ENCODE measurements at regions not wholly inside any gene's neighbourhood (a gene's known extent, or its start where the extent isn't known, plus 50 kb on each side); places are given as distances from the start of the nearest gene placed in this dataset.

DNA sequence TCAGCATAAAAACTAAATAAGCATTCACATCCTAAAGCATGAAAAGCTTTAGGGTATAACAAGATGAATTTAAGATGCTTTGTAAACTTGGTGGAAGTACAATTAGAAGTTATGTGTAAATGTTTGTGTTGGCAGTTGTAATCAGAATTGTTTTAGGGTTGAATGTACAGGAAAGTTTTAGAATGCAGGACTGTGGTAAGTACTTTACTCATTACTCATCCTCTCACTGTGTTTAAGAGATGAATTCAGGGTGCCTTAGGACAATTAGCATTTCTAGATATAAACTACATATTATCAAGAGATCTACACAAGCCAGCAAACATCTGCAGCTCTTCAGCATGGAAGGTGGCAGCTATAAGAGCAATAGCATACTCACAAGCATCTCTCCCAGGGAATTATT is 77.5 kb upstream of the ELOVL6 start:
- H3K9ac ChIP-seq (ENCODE audit: insufficient read depth, low read depth, low read length): no peak overlapping the region
- no peak overlapping the region for H3K4me2 ChIP-seq (ENCODE audit: low read depth, low read length)
- in situ Hi-C loops (cut with HindIII; ENCODE audit: extremely low pct_ligation_motif_present, low pct_unique_long_range_greater_than_20kb): no loop called here
- H2AFZ ChIP-seq (ENCODE audit: low read length): no peak overlapping the region
- intact Hi-C loops (cut with micrococcal nuclease; ENCODE audit: unreplicated experiment): no loop called here
- POLR2A ChIA-PET: no interaction called here
- TF ChIP-seq ELF4 (CRISPR knock-in tag; IDR thresholded peaks at IDR 0.05; ENCODE audit: borderline replicate concordance): no peak
- TF ChIP-seq ZNF784 (CRISPR knock-in tag; IDR thresholded peaks at IDR 0.05; ENCODE audit: borderline replicate concordance): no peak
- TF ChIP-seq KMT2A (CRISPR knock-in tag; IDR thresholded peaks at IDR 0.05): no peak
- TF ChIP-seq ZNF335 (CRISPR knock-in tag; IDR thresholded peaks at IDR 0.05): no peak
- TF ChIP-seq ZNF234 (CRISPR knock-in tag; conservative IDR thresholded peaks at IDR 0.05): no peak
- TF ChIP-seq RAD21 (CRISPR knock-in tag; IDR thresholded peaks at IDR 0.05): no peak
- TF ChIP-seq HMG20B (CRISPR knock-in tag; conservative IDR thresholded peaks at IDR 0.05): no peak
- no peak for TF ChIP-seq ZNF652 (CRISPR knock-in tag; IDR thresholded peaks at IDR 0.05; ENCODE audit: borderline replicate concordance, low read depth)
- TF ChIP-seq E2F5 (CRISPR knock-in tag; conservative IDR thresholded peaks at IDR 0.05): no peak
- ATAC-seq (no peak), DNase-seq (ENCODE audit: low spot score) (no peak), FAIRE-seq (no peak)
- no TSS peak for BruUV-seq (replicated peaks)
- peaks cover 0 to 2% of the 10 kb centered on the region in 2 experiments; a peak in 1 of 5 replicates for H3K27me3 ChIP-seq (ENCODE audit: control insufficient read depth in 1 of 2, insufficient read depth in 2 of 2, low read length in 2 of 2)
- no peaks in the 10 kb centered on the region for H3K4me1 ChIP-seq (ENCODE audit: insufficient read depth, low read length)
- no peak overlapping the region for H3K27ac ChIP-seq (ENCODE audit: extremely low read length, insufficient read depth, low read length)
- no peaks in the 10 kb centered on the region for H3K9me3 ChIP-seq (ENCODE audit: low read length)
- CTCF ChIA-PET (ENCODE audit: low intra/inter-chr PET ratio, low total read pairs): no interaction called here
- no peaks in the 10 kb centered on the region for H3K36me3 ChIP-seq (replicated peaks in 1 of 2; ENCODE audit: control insufficient read depth in 1 of 2, insufficient read depth in 2 of 2, low read length in 2 of 2)
- H3K79me2 ChIP-seq (ENCODE audit: insufficient read depth, low read length): no peaks in the 10 kb centered on the region
- H3K4me3 ChIP-seq (replicated peaks in 1 of 3; ENCODE audit: insufficient read depth in 1 of 3, low read depth in 2 of 3, low read length in 3 of 3): no peak overlapping the region
- H4K20me1 ChIP-seq (ENCODE audit: insufficient read depth, low read length): no peaks in the 10 kb centered on the region

- in situ Hi-C loops (cut with HindIII; ENCODE audit: extremely low pct_ligation_motif_present, low pct_unique_long_range_greater_than_20kb) (no loop called here), intact Hi-C loops (cut with micrococcal nuclease; ENCODE audit: unreplicated experiment) (no loop called here)
- H3K9ac ChIP-seq (ENCODE audit: insufficient read depth, low read depth, low read length): no peak overlapping the region
- no peak for DNase-seq (ENCODE audit: low spot score)
- H3K27ac ChIP-seq (ENCODE audit: extremely low read length, insufficient read depth, low read length): no peak overlapping the region
- ChIA-PET POLR2A (no interaction called here), CTCF (ENCODE audit: low intra/inter-chr PET ratio, low total read pairs) (no interaction called here)
- H3K36me3 ChIP-seq (replicated peaks in 1 of 2; ENCODE audit: control insufficient read depth in 1 of 2, insufficient read depth in 2 of 2, low read length in 2 of 2): no peaks in the 10 kb centered on the region
- BruUV-seq (replicated peaks): no TSS peak
- H2AFZ ChIP-seq (ENCODE audit: low read length): no peak overlapping the region
- no peaks in the 10 kb centered on the region for H3K9me3 ChIP-seq (ENCODE audit: low read length)
- no peaks in the 10 kb centered on the region for H3K27me3 ChIP-seq (ENCODE audit: control insufficient read depth in 1 of 2, insufficient read depth in 2 of 2, low read length in 2 of 2)
- no peak overlapping the region for H3K4me2 ChIP-seq (ENCODE audit: low read depth, low read length)
- no peak overlapping the region for H3K4me3 ChIP-seq (replicated peaks in 1 of 3; ENCODE audit: insufficient read depth in 1 of 3, low read depth in 2 of 3, low read length in 3 of 3)
- no peak for ATAC-seq
- no peaks in the 10 kb centered on the region for H3K79me2 ChIP-seq (ENCODE audit: insufficient read depth, low read length)
- no peaks in the 10 kb centered on the region for H3K4me1 ChIP-seq (ENCODE audit: insufficient read depth, low read length)
- no peak for FAIRE-seq
- no peaks in the 10 kb centered on the region for H4K20me1 ChIP-seq (ENCODE audit: insufficient read depth, low read length)
- WGBS (ENCODE audit: low lambda C conversion rate): 23% methylated on average over 4 of the region's 4 CpGs
- TF ChIP-seq ZBTB20 (CRISPR knock-in tag; IDR thresholded peaks at IDR 0.05; ENCODE audit: borderline replicate concordance, low read depth): no peak
- no peak for TF ChIP-seq ZSCAN31 (CRISPR knock-in tag; IDR thresholded peaks at IDR 0.05; ENCODE audit: low read depth)
- TF ChIP-seq HES4 (CRISPR knock-in tag; IDR thresholded peaks at IDR 0.05; ENCODE audit: borderline replicate concordance): no peak
- no peak for TF ChIP-seq ZBTB37 (CRISPR knock-in tag; IDR thresholded peaks at IDR 0.05)
- TF ChIP-seq CERS6 (CRISPR knock-in tag; IDR thresholded peaks at IDR 0.05): no peak
- TF ChIP-seq HOXA7 (CRISPR knock-in tag; IDR thresholded peaks at IDR 0.05): no peak
Measured at GRCh38 chr4:110271986-110272385, 73.6 kb upstream of the ELOVL6 start.

Data from HepG2 (cell line).